Tibial artery (tissue), 4 donors: ENCODE measurements at regions not wholly inside any gene's neighbourhood (a gene's known extent, or its start where the extent isn't known, plus 50 kb on each side); places are given as distances from the start of the nearest gene placed in this dataset.

Experiments used
- DNase-seq, 2 donors: peaks; one replicate each; pipeline ENCODE4 v3.0.0-alpha.2; 2019
- H3K27ac ChIP-seq, 2 donors: fragments of 200-600 bp; sonication (generic) in 1 of 2; 1 replicate in 1 of 2; 2 replicates in 1 of 2; pipeline ENCODE4 v1.5.1; 2018 to 2019; ENCODE audit warnings: mild to moderate bottlenecking in 1 of 2
- H3K27me3 ChIP-seq, 2 donors: fragments of 200-600 bp; sonication (generic) in 1 of 2; one replicate each; pipeline versions ENCODE4 v1.5.1 to v1.6.0; 2016 to 2019
- H3K36me3 ChIP-seq, 3 donors: fragments of 200-600 bp; sonication (generic) in 2 of 3; one replicate each; pipeline ENCODE4 v1.5.1; 2016 to 2019; ENCODE audit warnings: mild to moderate bottlenecking in 2 of 3
- H3K4me1 ChIP-seq, 4 donors: fragments of 200-600 bp; sonication (generic) in 2 of 4; 1 replicate in 3 of 4; 2 replicates in 1 of 4; pipeline ENCODE4 v1.5.1; 2016 to 2019
- H3K4me3 ChIP-seq, 2 donors: fragments of 200-600 bp; sonication (generic) in 1 of 2; 1 replicate in 1 of 2; 2 replicates in 1 of 2; pipeline ENCODE4 v1.5.1; 2018 to 2019; ENCODE audit warnings: mild to moderate bottlenecking in 2 of 2
- H3K9me3 ChIP-seq, 3 donors: fragments of 200-600 bp; sonication (generic) in 1 of 3; one replicate each; pipeline ENCODE4 v1.5.1; 2016 to 2019
- intact Hi-C: fragments of 100-400 bp; cut with DNase I; formaldehyde crosslinking; loops from one replicate; pipeline ENCODE4 v1.15.0; 2023; ENCODE audit warnings: low total_unique reads
- TF ChIP-seq, protein P1 (sequence below), 2 experiments: fragments of 200-600 bp in 1 of 2; fragments of 450-650 bp in 1 of 2; IDR thresholded peaks; one replicate each; pipeline ENCODE4 v1.5.1; 2017 to 2019; ENCODE audit warnings: antibody characterized with exemption in 2 of 2, mild to moderate bottlenecking in 1 of 2, moderate library complexity in 1 of 2

DNA sequence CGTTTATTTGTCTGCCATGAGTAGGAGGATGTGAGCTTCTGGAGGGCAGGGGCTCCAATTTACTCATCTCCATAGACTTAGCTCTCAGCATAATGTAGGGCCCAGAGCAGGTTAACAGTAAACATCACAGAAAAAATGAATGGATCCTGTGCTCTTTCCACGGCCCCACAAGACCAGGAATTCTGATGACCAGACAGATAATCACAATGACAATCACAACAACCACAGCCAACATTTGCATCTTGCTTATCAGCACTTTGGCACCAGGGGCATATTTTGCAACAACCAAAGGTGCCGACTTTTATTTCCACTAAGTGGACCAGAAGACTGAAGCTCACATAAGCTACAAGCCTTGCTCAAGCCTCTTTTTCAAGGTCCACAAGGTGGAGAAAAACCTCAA, 68.9 kb upstream of the ANKRD34C start:
- TF ChIP-seq, protein P1, sequence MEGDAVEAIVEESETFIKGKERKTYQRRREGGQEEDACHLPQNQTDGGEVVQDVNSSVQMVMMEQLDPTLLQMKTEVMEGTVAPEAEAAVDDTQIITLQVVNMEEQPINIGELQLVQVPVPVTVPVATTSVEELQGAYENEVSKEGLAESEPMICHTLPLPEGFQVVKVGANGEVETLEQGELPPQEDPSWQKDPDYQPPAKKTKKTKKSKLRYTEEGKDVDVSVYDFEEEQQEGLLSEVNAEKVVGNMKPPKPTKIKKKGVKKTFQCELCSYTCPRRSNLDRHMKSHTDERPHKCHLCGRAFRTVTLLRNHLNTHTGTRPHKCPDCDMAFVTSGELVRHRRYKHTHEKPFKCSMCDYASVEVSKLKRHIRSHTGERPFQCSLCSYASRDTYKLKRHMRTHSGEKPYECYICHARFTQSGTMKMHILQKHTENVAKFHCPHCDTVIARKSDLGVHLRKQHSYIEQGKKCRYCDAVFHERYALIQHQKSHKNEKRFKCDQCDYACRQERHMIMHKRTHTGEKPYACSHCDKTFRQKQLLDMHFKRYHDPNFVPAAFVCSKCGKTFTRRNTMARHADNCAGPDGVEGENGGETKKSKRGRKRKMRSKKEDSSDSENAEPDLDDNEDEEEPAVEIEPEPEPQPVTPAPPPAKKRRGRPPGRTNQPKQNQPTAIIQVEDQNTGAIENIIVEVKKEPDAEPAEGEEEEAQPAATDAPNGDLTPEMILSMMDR (IDR thresholded peaks at IDR 0.05) = no peak
- H3K27ac ChIP-seq = no peak overlapping the region
- no peak overlapping the region for H3K4me3 ChIP-seq
- intact Hi-C loops = no loop called here
- no peaks in the 10 kb centered on the region for H3K36me3 ChIP-seq
- H3K27me3 ChIP-seq = peaks cover 0 to 26% of the 10 kb centered on the region in 2 donors
- no peak for DNase-seq
- no peaks in the 10 kb centered on the region for H3K9me3 ChIP-seq
- peaks cover 0 to 5% (median 2%) of the 10 kb centered on the region in 4 donors for H3K4me1 ChIP-seq

DNA sequence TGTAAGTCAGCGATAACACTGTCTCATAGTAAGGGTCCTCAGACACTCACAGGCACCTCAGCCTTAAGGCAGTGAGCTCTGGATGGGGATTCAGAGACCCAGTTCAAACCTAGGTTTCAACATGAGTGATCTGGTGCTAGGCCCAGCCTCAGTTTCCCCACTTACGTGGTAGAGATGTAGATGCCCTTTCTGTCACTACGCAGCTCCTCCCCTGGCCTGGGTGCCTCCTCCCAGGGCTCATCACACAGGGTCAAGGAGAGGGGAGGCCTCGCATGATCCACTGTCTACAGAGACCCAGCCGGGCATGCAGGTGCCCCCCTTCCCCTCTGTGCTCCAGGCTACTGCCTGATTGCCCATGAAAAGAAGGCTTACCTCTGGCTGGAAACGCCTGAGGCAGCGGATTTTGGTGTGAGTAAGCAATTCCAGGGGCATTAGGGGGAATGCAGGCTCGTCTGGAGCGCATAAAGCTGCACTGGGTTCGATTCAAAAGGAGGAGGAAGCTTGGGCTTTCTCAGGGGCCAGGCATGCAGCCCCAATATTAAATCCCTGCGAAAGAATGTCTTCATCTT, 69.8 kb upstream of the ANKRD34C start:
- H3K4me3 ChIP-seq = no peak overlapping the region
- no peak overlapping the region for H3K27ac ChIP-seq
- intact Hi-C loops = no loop called here
- no peak for DNase-seq
- no peaks in the 10 kb centered on the region for H3K36me3 ChIP-seq
- H3K9me3 ChIP-seq = no peaks in the 10 kb centered on the region
- no peaks in the 10 kb centered on the region for H3K4me1 ChIP-seq
- TF ChIP-seq, protein P1 (IDR thresholded peaks at IDR 0.05) = no peak
- H3K27me3 ChIP-seq = peaks cover 0 to 26% of the 10 kb centered on the region in 2 donors

DNA sequence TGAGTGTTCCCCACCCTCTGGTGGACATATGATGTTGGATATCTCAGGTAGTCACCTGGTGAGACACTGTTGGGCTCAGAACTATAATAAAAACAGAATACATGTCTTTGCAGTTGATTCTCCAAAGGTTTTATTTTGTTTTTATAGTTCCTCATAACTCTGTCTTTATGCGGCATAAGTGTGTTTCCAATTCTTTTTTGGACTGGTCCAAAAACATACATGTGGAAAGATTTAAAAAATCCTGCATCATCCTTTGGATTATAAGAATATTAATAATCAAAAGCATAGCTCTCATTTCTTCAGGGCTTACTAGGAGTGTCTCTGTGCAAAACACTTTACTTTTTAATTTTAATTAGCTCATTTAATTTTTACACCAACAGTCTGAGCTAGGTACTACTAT, 71.0 kb upstream of the ANKRD34C start:
- no peaks in the 10 kb centered on the region for H3K4me1 ChIP-seq
- no peak overlapping the region for H3K4me3 ChIP-seq
- DNase-seq = no peak
- H3K27me3 ChIP-seq = peaks cover 0 to 26% of the 10 kb centered on the region in 2 donors
- TF ChIP-seq, protein P1 (IDR thresholded peaks at IDR 0.05) = no peak
- no peaks in the 10 kb centered on the region for H3K36me3 ChIP-seq
- no peaks in the 10 kb centered on the region for H3K9me3 ChIP-seq
- no peak overlapping the region for H3K27ac ChIP-seq
- intact Hi-C loops = no loop called here

DNA sequence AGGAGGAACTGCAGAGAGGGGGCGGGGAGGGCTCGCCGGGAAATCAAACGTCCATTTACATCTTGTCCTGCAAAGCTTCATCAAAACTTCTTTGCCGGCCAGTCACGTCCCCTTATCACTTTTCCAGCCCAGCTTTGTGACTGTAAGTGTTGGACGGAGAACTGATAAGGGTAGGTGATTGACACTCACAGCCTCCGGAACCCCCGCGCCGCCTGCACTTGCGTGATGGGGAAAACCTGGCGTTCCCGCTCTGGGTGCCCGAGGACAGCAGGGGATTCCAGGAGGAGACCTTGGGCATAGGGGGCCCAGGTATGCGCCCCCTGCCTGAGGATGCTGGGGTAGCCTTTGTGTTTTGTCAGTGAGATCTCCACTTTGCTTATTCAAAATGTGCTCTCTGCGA, 72.8 kb upstream of the ANKRD34C start:
- H3K4me3 ChIP-seq = no peak overlapping the region
- DNase-seq = no peak
- H3K9me3 ChIP-seq = no peaks in the 10 kb centered on the region
- intact Hi-C loops = no loop called here
- no peaks in the 10 kb centered on the region for H3K36me3 ChIP-seq
- H3K27me3 ChIP-seq = peaks cover 0 to 28% of the 10 kb centered on the region in 2 donors
- no peak overlapping the region for H3K27ac ChIP-seq
- no peaks in the 10 kb centered on the region for H3K4me1 ChIP-seq
- TF ChIP-seq, protein P1 (IDR thresholded peaks at IDR 0.05) = no peak

DNA sequence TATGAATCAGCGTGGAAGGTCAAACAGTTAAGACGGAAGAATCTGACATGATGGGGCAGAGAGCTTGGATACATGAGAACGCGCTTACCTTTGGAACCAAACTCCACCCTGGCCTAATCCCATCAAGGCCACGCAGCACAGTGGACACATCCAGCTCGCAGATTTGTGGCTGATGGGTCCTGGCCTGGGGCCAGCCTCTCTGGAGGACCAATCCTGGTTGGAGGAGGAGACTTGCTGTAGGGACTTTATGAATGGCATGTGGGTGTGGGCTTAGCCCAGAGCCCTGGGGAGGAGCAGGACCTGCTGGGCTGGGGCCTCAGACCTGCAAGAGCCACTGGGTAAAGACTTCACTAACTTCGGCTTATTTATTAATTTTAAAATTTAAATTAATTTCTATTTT, 73.4 kb upstream of the ANKRD34C start:
- intact Hi-C loops = no loop called here
- Histone ChIP-seq H3K36me3 (no peaks in the 10 kb centered on the region), H3K4me3 (no peak overlapping the region), H3K27me3 (peaks cover 0 to 29% of the 10 kb centered on the region in 2 donors), H3K27ac (no peak overlapping the region), H3K9me3 (no peaks in the 10 kb centered on the region), H3K4me1 (no peaks in the 10 kb centered on the region)
- DNase-seq = no peak
- TF ChIP-seq, protein P1 (IDR thresholded peaks at IDR 0.05) = no peak

DNA sequence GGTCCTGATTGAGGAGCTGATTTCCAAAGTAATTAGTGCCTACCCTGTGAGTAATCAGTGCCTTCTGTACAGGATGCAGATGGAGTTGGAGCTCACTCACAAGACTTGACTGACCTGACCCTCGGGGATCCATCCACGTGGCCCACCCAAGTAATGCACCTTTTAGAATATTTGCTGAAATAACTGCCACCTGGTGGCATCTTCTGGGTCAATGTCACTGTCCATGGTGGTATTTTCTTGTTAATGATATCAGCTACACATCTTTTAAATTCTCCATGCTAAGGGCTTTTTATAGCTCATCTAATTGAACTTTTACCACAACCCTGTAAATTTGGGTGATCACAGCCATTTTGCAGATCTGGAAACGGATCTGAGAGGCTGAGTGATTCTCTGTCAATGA, 74.3 kb upstream of the ANKRD34C start:
- no peaks in the 10 kb centered on the region for H3K36me3 ChIP-seq
- no peak overlapping the region for H3K4me3 ChIP-seq
- TF ChIP-seq, protein P1 (IDR thresholded peaks at IDR 0.05) = no peak
- no peaks in the 10 kb centered on the region for H3K4me1 ChIP-seq
- H3K9me3 ChIP-seq = no peaks in the 10 kb centered on the region
- no peak overlapping the region for H3K27ac ChIP-seq
- H3K27me3 ChIP-seq = peaks cover 0 to 29% of the 10 kb centered on the region in 2 donors
- intact Hi-C loops = no loop called here
- no peak for DNase-seq
